ENCODE measurements at regions not wholly inside any gene's neighbourhood (a gene's known extent, or its start where the extent isn't known, plus 50 kb on each side); places are given as distances from the start of the nearest gene placed in this dataset.

GRCh38 chr17:31594416-31594815, 202.9 kb downstream of the RAB11FIP4 start:
- Mint-ChIP-seq H3K4me3 (no peak overlapping the region), H3K36me3 (no peaks in the 10 kb centered on the region), H3K27me3 (ENCODE audit: low read depth) (no peaks in the 10 kb centered on the region), H3K4me1 (peaks cover 3% of the 10 kb centered on the region), H3K27ac (no peak overlapping the region), H3K9me3 (no peaks in the 10 kb centered on the region)
- DNase-seq (ENCODE audit: low spot score in 2 of 2, unreplicated experiment in 2 of 2) = no peak
- no peak for TF ChIP-seq CTCF (IDR thresholded peaks at IDR 0.05; ENCODE audit: unreplicated experiment)

- no peak for DNase-seq (ENCODE audit: low spot score in 2 of 2, unreplicated experiment in 2 of 2)
- H3K36me3 Mint-ChIP-seq = no peaks in the 10 kb centered on the region
- H3K4me3 Mint-ChIP-seq = no peak overlapping the region
- no peak for TF ChIP-seq CTCF (IDR thresholded peaks at IDR 0.05; ENCODE audit: unreplicated experiment)
- H3K27ac Mint-ChIP-seq = no peak overlapping the region
- no peaks in the 10 kb centered on the region for H3K27me3 Mint-ChIP-seq (ENCODE audit: low read depth)
- peaks cover 3% of the 10 kb centered on the region for H3K4me1 Mint-ChIP-seq
- H3K9me3 Mint-ChIP-seq = no peaks in the 10 kb centered on the region
These were observed 202.3 kb downstream of the RAB11FIP4 start for GRCh38 chr17:31593806-31594205.

DNA sequence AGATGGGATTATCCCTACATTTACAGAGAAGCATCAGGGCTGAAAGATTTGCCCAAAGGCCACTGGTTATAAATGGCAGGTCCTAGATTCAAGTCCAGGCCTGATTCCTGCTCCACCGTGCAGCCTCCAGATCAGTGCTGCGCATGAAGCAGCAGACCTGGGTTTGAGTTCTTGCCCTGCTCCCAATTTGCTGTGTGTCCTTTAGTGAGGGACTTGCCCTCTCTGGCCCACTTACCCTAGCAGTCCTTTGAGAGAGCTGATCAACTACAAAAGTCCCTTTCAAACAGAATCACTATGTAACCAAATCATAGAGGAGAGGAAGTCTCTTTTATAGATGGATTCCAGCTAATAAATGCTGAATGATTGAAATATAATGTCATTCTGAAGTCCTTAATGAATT, 200.4 kb downstream of the RAB11FIP4 start:
- Mint-ChIP-seq H3K4me1 (peaks cover 3% of the 10 kb centered on the region), H3K27me3 (ENCODE audit: low read depth) (no peaks in the 10 kb centered on the region), H3K27ac (no peak overlapping the region), H3K4me3 (no peak overlapping the region), H3K36me3 (no peaks in the 10 kb centered on the region), H3K9me3 (no peaks in the 10 kb centered on the region)
- no peak for TF ChIP-seq CTCF (IDR thresholded peaks at IDR 0.05; ENCODE audit: unreplicated experiment)
- DNase-seq (ENCODE audit: low spot score in 2 of 2, unreplicated experiment in 2 of 2) = no peak

DNA sequence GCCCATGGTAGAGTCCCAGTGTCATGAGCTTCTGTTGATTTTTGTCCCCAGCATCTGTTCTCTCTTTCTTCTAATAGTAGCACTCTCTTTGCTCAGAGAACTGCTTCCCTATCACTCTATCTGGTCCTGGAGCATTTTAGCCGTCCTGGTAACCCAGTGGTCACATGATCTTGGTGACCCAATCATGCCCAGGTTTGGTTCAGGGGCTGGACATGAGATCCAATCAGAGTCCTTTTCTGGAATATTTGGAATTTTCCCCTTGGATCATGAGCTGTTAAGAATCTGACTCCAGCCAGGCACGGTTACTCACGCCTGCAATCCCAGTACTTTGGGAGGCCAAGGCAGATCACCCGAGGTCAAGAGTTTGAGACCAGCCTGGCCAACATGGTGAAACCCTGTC, 197.0 kb downstream of the RAB11FIP4 start:
- no peaks in the 10 kb centered on the region for H3K36me3 Mint-ChIP-seq
- no peak for TF ChIP-seq CTCF (IDR thresholded peaks at IDR 0.05; ENCODE audit: unreplicated experiment)
- H3K9me3 Mint-ChIP-seq = no peaks in the 10 kb centered on the region
- no peak for DNase-seq (ENCODE audit: low spot score in 2 of 2, unreplicated experiment in 2 of 2)
- no peaks in the 10 kb centered on the region for H3K4me1 Mint-ChIP-seq
- H3K27me3 Mint-ChIP-seq (ENCODE audit: low read depth) = no peaks in the 10 kb centered on the region
- H3K27ac Mint-ChIP-seq = no peak overlapping the region
- H3K4me3 Mint-ChIP-seq = no peak overlapping the region

DNA sequence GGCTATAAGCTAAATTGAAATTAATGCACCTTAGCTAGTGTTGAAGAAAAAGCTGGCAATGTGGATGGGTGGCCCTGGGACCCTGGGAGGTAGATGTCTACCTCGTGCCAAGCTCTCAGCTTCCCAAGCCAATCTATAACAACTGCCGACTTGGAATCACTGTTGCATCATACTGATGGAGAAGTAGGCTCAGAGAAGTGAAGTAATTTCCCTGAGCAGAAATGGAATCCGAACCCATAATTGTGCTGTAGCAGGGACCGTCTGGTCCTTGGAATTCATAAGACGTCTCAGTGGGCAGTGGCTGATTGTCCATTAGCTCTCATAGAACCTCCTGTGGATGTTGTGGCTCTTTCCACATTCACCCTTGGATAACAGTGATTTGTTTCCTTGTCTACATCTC, 196.6 kb downstream of the RAB11FIP4 start:
- H3K36me3 Mint-ChIP-seq = no peaks in the 10 kb centered on the region
- no peaks in the 10 kb centered on the region for H3K4me1 Mint-ChIP-seq
- no peak overlapping the region for H3K4me3 Mint-ChIP-seq
- TF ChIP-seq CTCF (IDR thresholded peaks at IDR 0.05; ENCODE audit: unreplicated experiment) = no peak
- no peak overlapping the region for H3K27ac Mint-ChIP-seq
- no peak for DNase-seq (ENCODE audit: low spot score in 2 of 2, unreplicated experiment in 2 of 2)
- no peaks in the 10 kb centered on the region for H3K27me3 Mint-ChIP-seq (ENCODE audit: low read depth)
- no peaks in the 10 kb centered on the region for H3K9me3 Mint-ChIP-seq
